DMS 273 treated with DMSO at 0.1 percent for 48 hours (cell line): ENCODE measurements at regions not wholly inside any gene's neighbourhood (a gene's known extent, or its start where the extent isn't known, plus 50 kb on each side); places are given as distances from the start of the nearest gene placed in this dataset.
"Not testable (repeated sequence)": the region's sequence is repeated elsewhere in the genome, so short reads cannot be mapped to it uniquely, and the experiment has no call there.

Source experiments
- DNase-seq: peaks from one replicate; lab custom pipeline; 2025; lab: John Stamatoyannopoulos, UW

- DNase-seq, result no peak
These were observed 91.9 kb downstream of the FCRL5 start for GRCh38 chr1:157460381-157460780.

- no peak for DNase-seq
These were observed 95.0 kb downstream of the FCRL5 start for GRCh38 chr1:157457279-157457678.

GRCh38 chr1:157455318-157455717, 97.0 kb downstream of the FCRL5 start:
- DNase-seq, result no peak

GRCh38 chr1:157450106-157450505, 102.2 kb downstream of the FCRL5 start:
- DNase-seq, result no peak

- no peak for DNase-seq
These were observed 103.7 kb downstream of the FCRL5 start for GRCh38 chr1:157448636-157449035.

- DNase-seq, result not testable (repeated sequence)
These were observed 106.0 kb downstream of the FCRL5 start for GRCh38 chr1:157446356-157446755.

GRCh38 chr1:157445616-157446140, 106.6 kb downstream of the FCRL5 start:
- DNase-seq, result not testable (repeated sequence)

- no peak for DNase-seq
These were observed 110.2 kb downstream of the FCRL5 start for GRCh38 chr1:157442065-157442464.

- DNase-seq, result no peak
These were observed 112.9 kb downstream of the FCRL5 start for GRCh38 chr1:157439302-157439954.

GRCh38 chr1:157438613-157439012, 113.7 kb downstream of the FCRL5 start:
- DNase-seq, result no peak

- no peak for DNase-seq
These were observed 114.2 kb downstream of the FCRL5 start for GRCh38 chr1:157438146-157438545.

- no peak for DNase-seq
These were observed 115.0 kb downstream of the FCRL5 start for GRCh38 chr1:157437296-157437695.

- no peak for DNase-seq
These were observed 120.6 kb downstream of the FCRL5 start for GRCh38 chr1:157431751-157432150.

- no peak for DNase-seq
These were observed 122.6 kb downstream of the FCRL5 start for GRCh38 chr1:157429601-157430240.

- not testable (repeated sequence) for DNase-seq
These were observed 128.6 kb downstream of the FCRL5 start for GRCh38 chr1:157423764-157424163.

- no peak for DNase-seq
These were observed 132.3 kb downstream of the FCRL5 start for GRCh38 chr1:157419845-157420542.

- no peak for DNase-seq
These were observed 133.7 kb downstream of the FCRL5 start for GRCh38 chr1:157418659-157419058.

GRCh38 chr1:157418231-157418630, 134.1 kb downstream of the FCRL5 start:
- no peak for DNase-seq

GRCh38 chr1:157415661-157416060, 136.7 kb downstream of the FCRL5 start:
- DNase-seq, result no peak

GRCh38 chr1:157412308-157412707, 140.0 kb downstream of the FCRL5 start:
- DNase-seq, result no peak

- DNase-seq, result no peak
These were observed 140.5 kb downstream of the FCRL5 start for GRCh38 chr1:157411769-157412168.

GRCh38 chr1:157411064-157411463, 141.3 kb downstream of the FCRL5 start:
- no peak for DNase-seq

GRCh38 chr1:157410457-157410856, 141.9 kb downstream of the FCRL5 start:
- no peak for DNase-seq
